A549 (cell line): ENCODE measurements at regions not wholly inside any gene's neighbourhood (a gene's known extent, or its start where the extent isn't known, plus 50 kb on each side); places are given as distances from the start of the nearest gene placed in this dataset.

Experiments used
- CTCF ChIP-seq: fragments of >200 bp; sonication (Bioruptor Twin); formaldehyde crosslinking; IDR thresholded peaks from 3 replicates; pipeline ENCODE4 v1.5.1; 2016
- HOXA7 ChIP-seq: fragments of 250-450 bp; sonication (Bioruptor Pico); IDR thresholded peaks from 2 replicates; pipeline ENCODE4 v1.5.0; 2020; ENCODE audit warnings: mild to moderate bottlenecking, moderate library complexity
- HOXB5 ChIP-seq: fragments of 250-450 bp; sonication (Bioruptor Pico); IDR thresholded peaks from 2 replicates; pipeline ENCODE4 v1.5.0; 2020; ENCODE audit warnings: mild to moderate bottlenecking, moderate library complexity
- MAX ChIP-seq: IDR thresholded peaks from 2 replicates; pipeline ENCODE4 v1.6.1; 2012
- POLR2A ChIP-seq: IDR thresholded peaks from 2 replicates; pipeline ENCODE4 v1.6.1; 2012; ENCODE audit warnings: mild to moderate bottlenecking, low read length
- RFX5 ChIP-seq: fragments of 450-650 bp; IDR thresholded peaks from 2 replicates; pipeline ENCODE4 v1.7.1; 2014; ENCODE audit warnings: antibody characterized with exemption, mild to moderate bottlenecking, moderate library complexity
- TP53 ChIP-seq: fragments of 250-450 bp; sonication (Bioruptor Pico); IDR thresholded peaks from 2 replicates; pipeline ENCODE4 v1.5.0; 2021; ENCODE audit warnings: mild to moderate bottlenecking, moderate library complexity

GRCh38 chr13:47594833-47595232 lies 406.2 kb downstream of the SUCLA2 start:
- TF ChIP-seq HOXA7 (CRISPR knock-in tag) (no peak), HOXB5 (CRISPR knock-in tag) (no peak), POLR2A (no peak), MAX (no peak), RFX5 (no peak), CTCF (no peak), TP53 (CRISPR knock-in tag) (no peak)
